Neuronal stem cell (in vitro differentiated cells): ENCODE measurements at regions not wholly inside any gene's neighbourhood (a gene's known extent, or its start where the extent isn't known, plus 50 kb on each side); places are given as distances from the start of the nearest gene placed in this dataset.
A peak's percentile ranks its signal among the peaks of the same experiment; 100 is the strongest.

ENCODE experiments used
- DNase-seq: peaks from one replicate; pipeline ENCODE4 v3.0.0-alpha.2; 2013; ENCODE audit warnings: low spot score
- H2AFZ ChIP-seq: one replicate; pipeline ENCODE4 v1.6.1; 2013; ENCODE audit warnings: mild to moderate bottlenecking, low read length, inconsistent platforms
- H2AK5ac ChIP-seq: 2 replicates; pipeline ENCODE4 v1.6.1; 2013; ENCODE audit warnings: low read depth, mild to moderate bottlenecking, inconsistent platforms, low read length, moderate library complexity, mixed read lengths
- H2BK120ac ChIP-seq: 2 replicates; pipeline ENCODE4 v1.6.1; 2013; ENCODE audit warnings: low read depth, mild to moderate bottlenecking, inconsistent platforms, low read length, moderate library complexity, mixed read lengths
- H2BK12ac ChIP-seq: one replicate; pipeline ENCODE4 v1.6.1; 2013; ENCODE audit warnings: low read length, inconsistent platforms
- H2BK15ac ChIP-seq: 2 replicates; pipeline ENCODE4 v1.6.1; 2013; ENCODE audit warnings: mild to moderate bottlenecking, low read length, inconsistent platforms, mixed read lengths
- H2BK5ac ChIP-seq: one replicate; pipeline ENCODE4 v1.6.1; 2013; ENCODE audit warnings: inconsistent platforms, mild to moderate bottlenecking, low read length, moderate library complexity
- H3K14ac ChIP-seq: one replicate; pipeline ENCODE4 v1.6.1; 2013; ENCODE audit warnings: low read length, inconsistent platforms
- H3K18ac ChIP-seq: 2 replicates; pipeline ENCODE4 v1.6.1; 2013; ENCODE audit warnings: low read length, inconsistent platforms
- H3K23ac ChIP-seq: 2 replicates; pipeline ENCODE4 v1.6.1; 2013; ENCODE audit warnings: low read depth, mild to moderate bottlenecking, mixed read lengths, low read length, inconsistent platforms; ENCODE audit not compliant: poor library complexity
- H3K27ac ChIP-seq: replicated peaks from 3 replicates; pipeline ENCODE4 v1.5.1; 2013; ENCODE audit warnings: low read length, inconsistent platforms
- H3K27me3 ChIP-seq, 3 experiments: 2 replicates each; pipeline ENCODE4 v1.6.1; 2013; ENCODE audit warnings: low read length in 3 of 3, mild to moderate bottlenecking in 2 of 3, inconsistent platforms in 1 of 3, low read depth in 1 of 3, mixed read lengths in 1 of 3, moderate library complexity in 1 of 3; ENCODE audit not compliant: control insufficient read depth in 3 of 3, insufficient read depth in 3 of 3
- H3K36me3 ChIP-seq, 2 donors: replicated peaks in 1 of 2; 2 replicates each; pipeline ENCODE4 v1.6.1; 2013; ENCODE audit warnings: low read length in 2 of 2; ENCODE audit not compliant: control insufficient read depth in 2 of 2, insufficient read depth in 2 of 2
- H3K4ac ChIP-seq: 2 replicates; pipeline ENCODE4 v1.6.1; 2013; ENCODE audit warnings: inconsistent platforms, mild to moderate bottlenecking, low read length, moderate library complexity
- H3K4me1 ChIP-seq, 2 donors: 1 replicate in 1 of 2; 2 replicates in 1 of 2; pipeline ENCODE4 v1.6.1; 2013; ENCODE audit warnings: low read length in 2 of 2, low read depth in 1 of 2; ENCODE audit not compliant: control insufficient read depth in 2 of 2, insufficient read depth in 1 of 2
- H3K4me2 ChIP-seq: one replicate; pipeline ENCODE4 v1.6.1; 2013; ENCODE audit warnings: mild to moderate bottlenecking, low read length, inconsistent platforms; ENCODE audit not compliant: insufficient read depth, poor library complexity, severe bottlenecking
- H3K4me3 ChIP-seq, 2 donors: 2 replicates each; pipeline ENCODE4 v1.5.1; 2013; ENCODE audit warnings: low read length in 2 of 2, mild to moderate bottlenecking in 2 of 2, inconsistent platforms in 1 of 2, moderate library complexity in 1 of 2
- H3K79me1 ChIP-seq: one replicate; pipeline ENCODE4 v1.6.1; 2013; ENCODE audit warnings: low read depth, mild to moderate bottlenecking, inconsistent platforms, low read length, moderate library complexity
- H3K9ac ChIP-seq: one replicate; pipeline ENCODE4 v1.6.1; 2013; ENCODE audit warnings: mild to moderate bottlenecking, low read depth, low read length, inconsistent platforms; ENCODE audit not compliant: poor library complexity
- H3K9me3 ChIP-seq, 2 donors: replicated peaks in 1 of 2; 2 replicates each; pipeline versions ENCODE3 to v1.6.1; 2013; ENCODE audit warnings: low read length in 2 of 2, mild to moderate bottlenecking in 2 of 2, inconsistent platforms in 1 of 2, low read depth in 1 of 2, mixed read lengths in 1 of 2, moderate library complexity in 1 of 2; ENCODE audit not compliant: control insufficient read depth in 2 of 2, insufficient read depth in 1 of 2
- H4K8ac ChIP-seq: one replicate; pipeline ENCODE4 v1.6.1; 2013; ENCODE audit warnings: low read depth, mild to moderate bottlenecking, inconsistent platforms, low read length, moderate library complexity
- H4K91ac ChIP-seq: one replicate; pipeline ENCODE4 v1.6.1; 2013; ENCODE audit warnings: low read length, low read depth, mild to moderate bottlenecking, inconsistent platforms; ENCODE audit not compliant: poor library complexity
- WGBS, 2 donors: extraction: QIAGEN DNeasy Blood & Tissue Kit; methylation state at CpG; one replicate each; pipeline ENCODE4 v1.1.7; 2013; ENCODE audit warnings: missing lambda C conversion rate in 2 of 2, mixed read lengths in 1 of 2; ENCODE audit not compliant: insufficient read length in 2 of 2, insufficient replicate concordance in 1 of 2; ENCODE audit errors: extremely low coverage in 2 of 2; 5-methylcytosine and 5-hydroxymethylcytosine counted together

DNA sequence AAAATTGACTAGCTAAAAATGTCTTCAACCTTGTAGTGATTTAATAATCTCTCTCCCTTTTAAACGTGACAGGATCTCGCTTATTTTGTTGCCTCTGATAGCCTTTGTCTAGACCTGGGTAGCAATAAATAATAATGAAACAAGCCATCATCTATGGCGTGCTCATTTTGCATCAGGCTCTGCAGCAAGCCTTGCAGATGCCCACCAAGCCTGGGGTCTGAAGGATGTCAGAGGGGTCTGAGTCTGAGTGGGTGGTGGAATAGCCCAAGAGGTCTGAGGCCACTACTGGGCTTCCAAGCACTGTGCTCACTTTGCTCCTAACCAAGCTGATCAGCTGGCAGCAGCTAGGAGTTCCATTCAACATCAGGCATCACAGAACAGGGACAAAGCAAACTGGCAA, 109.4 kb downstream of the GYPC start:
- H3K4ac ChIP-seq, result no peak overlapping the region

DNA sequence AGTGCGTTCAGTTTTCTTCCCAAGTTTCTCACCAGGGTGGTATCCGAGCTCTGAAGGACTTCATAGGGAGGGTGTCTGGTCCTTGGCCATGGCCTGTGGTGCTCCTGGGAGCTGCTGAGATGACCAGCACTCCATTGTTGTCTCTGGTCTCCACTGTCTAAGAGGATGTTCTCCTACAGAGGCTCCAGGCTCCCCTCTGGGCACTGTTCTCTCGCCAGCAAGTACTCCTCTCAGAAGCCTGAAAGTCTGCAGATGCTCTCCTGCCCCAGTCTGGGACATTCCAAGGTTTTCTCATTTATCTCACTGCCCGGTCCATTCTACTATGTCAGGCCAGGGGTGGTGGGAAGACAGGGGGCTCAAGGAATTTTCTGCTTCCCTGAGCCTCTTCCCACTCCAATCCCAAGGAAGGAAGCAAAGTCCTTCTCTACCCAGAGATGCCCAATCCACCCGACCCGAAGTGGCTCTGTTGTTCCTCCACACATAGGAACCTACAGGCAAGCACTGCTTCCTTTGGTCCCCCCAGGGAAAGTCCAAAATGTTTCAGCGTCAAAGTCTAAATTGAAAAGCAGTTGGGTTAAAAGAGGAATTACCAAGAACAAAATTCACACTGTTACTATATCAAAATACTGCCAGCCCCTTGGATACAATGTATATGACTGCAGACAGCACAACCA, 110.5 kb downstream of the GYPC start:
- no peak overlapping the region for H4K8ac ChIP-seq
- H3K4me1 ChIP-seq, result no peaks in the 10 kb centered on the region
- no peaks in the 10 kb centered on the region for H3K36me3 ChIP-seq
- no peak overlapping the region for H2BK15ac ChIP-seq
- H2AFZ ChIP-seq, result no peak overlapping the region
- no peak overlapping the region for H3K27ac ChIP-seq
- no peak overlapping the region for H3K9ac ChIP-seq
- H3K79me1 ChIP-seq, result no peaks in the 10 kb centered on the region
- H4K91ac ChIP-seq, result no peak overlapping the region
- H3K4ac ChIP-seq, result no peak overlapping the region
- DNase-seq, result no peak
- H3K27me3 ChIP-seq, result no peaks in the 10 kb centered on the region
- H2AK5ac ChIP-seq, result no peak overlapping the region
- H3K9me3 ChIP-seq, result peaks cover 0 to 2% of the 10 kb centered on the region in 2 donors
- H2BK5ac ChIP-seq, result no peak overlapping the region
- no peak overlapping the region for H2BK12ac ChIP-seq
- no peak overlapping the region for H2BK120ac ChIP-seq
- no peak overlapping the region for H3K4me2 ChIP-seq
- no CpG with 5 or more reads among the region's 7 CpGs for WGBS, 2 donors
- H3K4me3 ChIP-seq, result no peak overlapping the region
- no peak overlapping the region for H3K14ac ChIP-seq
- no peak overlapping the region for H3K23ac ChIP-seq
- no peak overlapping the region for H3K18ac ChIP-seq

More for the DNA sequence above, 109.4 kb downstream of the GYPC start:
- Histone ChIP-seq H3K9ac (no peak overlapping the region), H3K18ac (no peak overlapping the region), H3K36me3 (no peaks in the 10 kb centered on the region), H3K14ac (no peak overlapping the region), H2BK15ac (no peak overlapping the region), H3K23ac (no peak overlapping the region), H3K9me3 (peaks cover 0 to 2% of the 10 kb centered on the region in 2 donors), H2AK5ac (no peak overlapping the region), H4K8ac (no peak overlapping the region), H3K4me1 (no peaks in the 10 kb centered on the region), H2AFZ (no peak overlapping the region), H4K91ac (no peak overlapping the region), H3K27me3 (no peaks in the 10 kb centered on the region), H2BK12ac (no peak overlapping the region), H3K79me1 (no peaks in the 10 kb centered on the region), H3K4me2 (no peak overlapping the region), H2BK120ac (no peak overlapping the region), H3K27ac (no peak overlapping the region), H2BK5ac (no peak overlapping the region), H3K4me3 (no peak overlapping the region)
- DNase-seq, result no peak
- WGBS, 2 donors, result no CpG with 5 or more reads among the region's 3 CpGs

DNA sequence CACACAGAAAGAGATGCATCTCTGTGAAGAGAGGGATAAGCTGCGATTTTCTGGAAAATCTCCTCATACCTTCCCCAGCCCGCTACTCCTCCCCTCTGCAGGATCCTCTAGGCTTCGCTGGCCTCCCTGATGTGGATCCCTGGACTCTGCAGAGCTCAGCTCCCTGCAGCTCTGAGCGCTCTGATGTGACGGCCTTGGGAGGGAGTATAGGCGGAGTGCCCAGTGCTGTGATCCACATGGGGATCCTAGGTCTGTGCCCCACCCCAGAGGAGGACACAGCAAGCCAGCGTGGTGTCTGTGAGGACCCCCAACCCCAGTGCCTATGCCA, 111.0 kb downstream of the GYPC start:
- Histone ChIP-seq H4K91ac (no peak overlapping the region), H3K36me3 (no peaks in the 10 kb centered on the region), H4K8ac (no peak overlapping the region), H2AK5ac (peak overlapping the region; percentile 6), H3K4me2 (no peak overlapping the region), H3K27ac (no peak overlapping the region), H2BK12ac (no peak overlapping the region), H3K79me1 (no peaks in the 10 kb centered on the region), H3K4me3 (no peak overlapping the region), H2BK5ac (no peak overlapping the region), H3K9me3 (peaks cover 0 to 2% of the 10 kb centered on the region in 2 donors), H3K4me1 (no peaks in the 10 kb centered on the region), H3K14ac (no peak overlapping the region), H2AFZ (no peak overlapping the region), H2BK15ac (no peak overlapping the region), H3K9ac (no peak overlapping the region), H3K23ac (no peak overlapping the region), H3K27me3 (no peaks in the 10 kb centered on the region), H3K18ac (peak overlapping the region; percentile 68), H3K4ac (no peak overlapping the region), H2BK120ac (no peak overlapping the region)
- no CpG with 5 or more reads among the region's 7 CpGs for WGBS, 2 donors
- DNase-seq, result no peak

- Histone ChIP-seq H3K23ac (no peak overlapping the region), H3K79me1 (no peaks in the 10 kb centered on the region), H3K4ac (no peak overlapping the region), H2BK5ac (no peak overlapping the region), H4K91ac (no peak overlapping the region), H3K36me3 (no peaks in the 10 kb centered on the region), H4K8ac (no peak overlapping the region), H3K4me3 (no peak overlapping the region), H3K9ac (peak overlapping the region; percentile 15), H2AFZ (no peak overlapping the region), H3K27me3 (peaks cover 0 to 5% (median 0%) of the 10 kb centered on the region in 3 experiments), H3K14ac (peak overlapping the region; percentile 32), H2BK12ac (no peak overlapping the region), H2BK15ac (no peak overlapping the region), H3K4me1 (no peaks in the 10 kb centered on the region), H3K27ac (no peak overlapping the region), H3K9me3 (no peaks in the 10 kb centered on the region), H2BK120ac (no peak overlapping the region), H2AK5ac (no peak overlapping the region), H3K18ac (no peak overlapping the region), H3K4me2 (no peak overlapping the region)
- WGBS, 2 donors, result no CpG with 5 or more reads among the region's 3 CpGs
- DNase-seq, result no peak
Measured at GRCh38 chr2:126769118-126769517, 113.2 kb downstream of the GYPC start.
